Fibroblast of lung (primary cell): ENCODE measurements at regions not wholly inside any gene's neighbourhood (a gene's known extent, or its start where the extent isn't known, plus 50 kb on each side); places are given as distances from the start of the nearest gene placed in this dataset.

Experiments
- DNase-seq, 2 donors: peaks; one replicate each; pipeline versions ENCODE4 v3.0.0 to v3.0.0-alpha.2; 2010; ENCODE audit warnings: low read depth in 2 of 2
- H2AFZ ChIP-seq: 2 replicates; pipeline ENCODE4 v1.5.1; 2012; ENCODE audit warnings: low read length, control low read depth, inconsistent platforms
- H3K27ac ChIP-seq: 2 replicates; pipeline ENCODE4 v1.5.1; 2011; ENCODE audit warnings: low read length, control low read depth; ENCODE audit not compliant: insufficient read depth
- H3K27me3 ChIP-seq: 2 replicates; pipeline ENCODE4 v1.5.1; 2011; ENCODE audit warnings: mild to moderate bottlenecking, low read length; ENCODE audit not compliant: control insufficient read depth, insufficient read depth
- H3K36me3 ChIP-seq: 2 replicates; pipeline ENCODE4 v1.5.1; 2011; ENCODE audit warnings: low read length; ENCODE audit not compliant: control insufficient read depth, insufficient read depth
- H3K4me1 ChIP-seq: 2 replicates; pipeline ENCODE4 v1.5.1; 2011; ENCODE audit warnings: low read length; ENCODE audit not compliant: control insufficient read depth, insufficient read depth; ENCODE audit errors: extremely low read depth
- H3K4me2 ChIP-seq: 2 replicates; pipeline ENCODE4 v1.5.1; 2011; ENCODE audit warnings: low read length, control low read depth; ENCODE audit not compliant: insufficient read depth; ENCODE audit errors: extremely low read depth
- H3K4me3 ChIP-seq, 4 experiments: fragments of 200-600 bp in 1 of 4; sonication (generic) in 1 of 4; replicated peaks in 1 of 4; 2 replicates each; pipeline ENCODE4 v1.5.1; 2011 to 2016; ENCODE audit warnings: low read length in 4 of 4, low read depth in 3 of 4, mild to moderate bottlenecking in 3 of 4, control low read depth in 2 of 4, inconsistent platforms in 1 of 4, mixed read lengths in 1 of 4; ENCODE audit not compliant: insufficient read depth in 1 of 4; ENCODE audit errors: control extremely low read depth in 1 of 4
- H3K79me2 ChIP-seq: 2 replicates; pipeline ENCODE4 v1.5.1; 2012; ENCODE audit warnings: mild to moderate bottlenecking, low read length, inconsistent platforms; ENCODE audit not compliant: control insufficient read depth, insufficient read depth
- H3K9ac ChIP-seq: 2 replicates; pipeline ENCODE4 v1.5.1; 2011; ENCODE audit warnings: mild to moderate bottlenecking, low read length, control low read depth; ENCODE audit not compliant: insufficient read depth
- H3K9me3 ChIP-seq: 2 replicates; pipeline ENCODE4 v1.5.1; 2012; ENCODE audit warnings: low read depth, low read length; ENCODE audit not compliant: control insufficient read depth, insufficient read depth
- H4K20me1 ChIP-seq: 2 replicates; pipeline ENCODE4 v1.5.1; 2011; ENCODE audit warnings: low read length; ENCODE audit not compliant: control insufficient read depth, insufficient read depth; ENCODE audit errors: extremely low read depth
- CTCF ChIP-seq, 2 donors: IDR thresholded peaks in 1 of 2; conservative IDR thresholded peaks in 1 of 2; 1 replicate in 1 of 2; 2 replicates in 1 of 2; pipeline ENCODE4 v1.5.1; 2011 to 2012; ENCODE audit warnings: low read length in 2 of 2, control low read depth in 1 of 2, inconsistent platforms in 1 of 2, low read depth in 1 of 2, mild to moderate bottlenecking in 1 of 2
- EZH2 ChIP-seq: IDR thresholded peaks from 2 replicates; pipeline ENCODE4 v1.5.1; 2012; ENCODE audit warnings: low read length, control low read depth, mild to moderate bottlenecking; ENCODE audit errors: missing control alignments

- H3K36me3 ChIP-seq: no peaks in the 10 kb centered on the region
- no peaks in the 10 kb centered on the region for H3K79me2 ChIP-seq
- no peak for DNase-seq
- H4K20me1 ChIP-seq: peaks cover 1% of the 10 kb centered on the region
- H3K9me3 ChIP-seq: no peaks in the 10 kb centered on the region
- no peaks in the 10 kb centered on the region for H3K27me3 ChIP-seq
- no peak overlapping the region for H3K27ac ChIP-seq
- H3K9ac ChIP-seq: no peak overlapping the region
- no peaks in the 10 kb centered on the region for H3K4me1 ChIP-seq
- TF ChIP-seq CTCF (conservative IDR thresholded peaks at IDR 0.05 in 1 of 2, IDR thresholded peaks at IDR 0.05 in 1 of 2; ENCODE audit: low read depth in 1 of 2, low read length in 2 of 2) (no peak), EZH2 (no peak)
- no peak overlapping the region for H2AFZ ChIP-seq
- H3K4me2 ChIP-seq: no peak overlapping the region
- no peak overlapping the region for H3K4me3 ChIP-seq
Observed at GRCh38 chr13:71051573-71051972, 815.4 kb downstream of the DACH1 start.

DNA sequence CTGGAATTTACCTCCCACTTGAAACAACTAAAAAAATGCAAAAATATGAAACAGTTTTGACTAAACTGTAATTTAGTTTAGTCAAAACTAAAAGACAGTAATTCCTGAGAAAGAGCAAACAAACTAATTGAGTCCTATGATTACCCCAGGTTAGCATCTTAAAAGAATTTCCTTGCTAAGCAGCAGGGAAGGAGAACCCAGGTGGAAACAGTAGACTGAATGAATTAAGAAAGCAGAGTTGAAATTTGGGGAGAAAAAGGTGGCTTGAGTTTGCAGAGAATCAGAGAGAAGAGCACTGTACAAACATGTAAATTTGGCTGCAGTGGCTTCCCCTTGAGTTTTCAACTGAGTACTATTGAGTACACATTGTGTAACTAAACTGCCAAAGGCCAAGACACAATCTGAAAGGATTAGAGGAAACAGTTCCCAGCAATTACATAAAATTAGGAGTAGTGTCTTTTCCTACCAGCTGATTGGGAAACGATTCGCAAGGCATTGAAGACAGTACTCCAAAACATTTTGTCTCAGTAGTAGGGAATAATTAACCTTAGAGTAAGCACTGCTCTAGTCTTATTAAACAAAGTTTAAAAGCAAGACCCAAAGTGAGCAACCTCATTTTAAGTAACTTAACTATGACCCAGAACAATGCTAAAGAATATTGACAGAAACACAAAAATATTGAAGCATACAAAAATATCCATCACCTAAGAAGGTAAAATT, 820.5 kb downstream of the DACH1 start:
- H3K9me3 ChIP-seq: no peaks in the 10 kb centered on the region
- no peak overlapping the region for H3K27ac ChIP-seq
- H3K27me3 ChIP-seq: no peaks in the 10 kb centered on the region
- peaks cover 1% of the 10 kb centered on the region for H4K20me1 ChIP-seq
- DNase-seq: no peak
- no peaks in the 10 kb centered on the region for H3K36me3 ChIP-seq
- H2AFZ ChIP-seq: no peak overlapping the region
- no peaks in the 10 kb centered on the region for H3K4me1 ChIP-seq
- no peaks in the 10 kb centered on the region for H3K79me2 ChIP-seq
- TF ChIP-seq EZH2 (no peak), CTCF (conservative IDR thresholded peaks at IDR 0.05 in 1 of 2, IDR thresholded peaks at IDR 0.05 in 1 of 2; ENCODE audit: low read depth in 1 of 2, low read length in 2 of 2) (no peak)
- no peak overlapping the region for H3K4me3 ChIP-seq
- no peak overlapping the region for H3K9ac ChIP-seq
- no peak overlapping the region for H3K4me2 ChIP-seq

DNA sequence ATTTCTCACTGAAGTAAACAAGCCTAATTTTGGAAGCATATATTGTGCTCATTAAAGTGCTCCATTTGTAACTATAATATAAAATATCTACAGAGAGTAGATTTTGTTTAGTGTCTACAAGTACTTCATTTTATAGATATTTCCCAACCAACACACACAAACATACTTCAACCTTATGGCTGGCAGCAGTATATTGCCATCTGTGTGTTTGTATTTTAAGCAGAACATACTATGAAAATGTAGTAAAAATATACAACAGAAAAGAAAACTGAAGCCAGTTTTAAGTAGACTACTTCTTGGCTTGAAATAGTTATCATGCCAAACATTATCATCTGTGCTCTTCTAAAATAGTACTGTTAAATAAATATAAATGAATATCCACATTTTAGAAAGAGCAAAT, 821.9 kb downstream of the DACH1 start:
- no peaks in the 10 kb centered on the region for H3K4me1 ChIP-seq
- H3K27me3 ChIP-seq: no peaks in the 10 kb centered on the region
- H3K27ac ChIP-seq: no peak overlapping the region
- no peak overlapping the region for H3K4me2 ChIP-seq
- no peaks in the 10 kb centered on the region for H3K9me3 ChIP-seq
- TF ChIP-seq CTCF (conservative IDR thresholded peaks at IDR 0.05 in 1 of 2, IDR thresholded peaks at IDR 0.05 in 1 of 2; ENCODE audit: low read depth in 1 of 2, low read length in 2 of 2) (no peak), EZH2 (no peak)
- no peak overlapping the region for H2AFZ ChIP-seq
- peaks cover 1% of the 10 kb centered on the region for H4K20me1 ChIP-seq
- H3K4me3 ChIP-seq: no peak overlapping the region
- no peaks in the 10 kb centered on the region for H3K79me2 ChIP-seq
- H3K36me3 ChIP-seq: no peaks in the 10 kb centered on the region
- no peak overlapping the region for H3K9ac ChIP-seq
- DNase-seq: no peak
